GM19035 (cell line): ENCODE measurements at regions not wholly inside any gene's neighbourhood (a gene's known extent, or its start where the extent isn't known, plus 50 kb on each side); places are given as distances from the start of the nearest gene placed in this dataset.
"Not testable (repeated sequence)": the region's sequence is repeated elsewhere in the genome, so short reads cannot be mapped to it uniquely, and the experiment has no call there.

Source experiments
- ATAC-seq: cut with Tn5 transposase; IDR thresholded peaks from one replicate; pipeline ENCODE4 v1.9.1; 2021; ENCODE audit not compliant: unreplicated experiment

GRCh38 chr5:158007336-158007735 is 148.4 kb upstream of the CLINT1 start:
- ATAC-seq: no peak

GRCh38 chr5:157999696-158000095 is 140.8 kb upstream of the CLINT1 start:
- no peak for ATAC-seq

GRCh38 chr5:157997991-157998504 is 139.1 kb upstream of the CLINT1 start:
- no peak for ATAC-seq

- peak; percentile 73 for ATAC-seq
These were observed 136.1 kb upstream of the CLINT1 start for GRCh38 chr5:157994906-157995519.

- ATAC-seq: no peak
These were observed 135.2 kb upstream of the CLINT1 start for GRCh38 chr5:157993986-157994691.

DNA sequence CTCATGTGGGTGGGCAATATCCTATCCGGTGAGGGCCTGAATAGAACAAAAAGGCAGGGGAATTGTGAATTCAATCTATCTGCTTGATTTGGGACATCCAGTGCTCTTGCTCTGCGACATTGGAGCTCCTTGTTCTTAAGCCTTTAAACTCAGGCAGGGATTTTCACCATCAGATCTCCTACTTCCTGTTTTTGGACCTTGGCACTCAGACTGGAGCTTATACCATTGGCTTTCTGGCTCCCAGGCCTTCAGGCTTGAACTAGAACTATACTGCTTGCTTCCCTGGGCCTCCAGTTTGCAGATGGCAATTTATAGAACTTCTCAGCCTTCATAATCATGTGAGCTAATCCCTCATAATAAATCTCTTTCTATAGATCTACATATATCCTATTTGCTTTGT is 134.3 kb upstream of the CLINT1 start:
- no peak for ATAC-seq

GRCh38 chr5:157990583-157991181 is 131.7 kb upstream of the CLINT1 start:
- ATAC-seq: no peak

DNA sequence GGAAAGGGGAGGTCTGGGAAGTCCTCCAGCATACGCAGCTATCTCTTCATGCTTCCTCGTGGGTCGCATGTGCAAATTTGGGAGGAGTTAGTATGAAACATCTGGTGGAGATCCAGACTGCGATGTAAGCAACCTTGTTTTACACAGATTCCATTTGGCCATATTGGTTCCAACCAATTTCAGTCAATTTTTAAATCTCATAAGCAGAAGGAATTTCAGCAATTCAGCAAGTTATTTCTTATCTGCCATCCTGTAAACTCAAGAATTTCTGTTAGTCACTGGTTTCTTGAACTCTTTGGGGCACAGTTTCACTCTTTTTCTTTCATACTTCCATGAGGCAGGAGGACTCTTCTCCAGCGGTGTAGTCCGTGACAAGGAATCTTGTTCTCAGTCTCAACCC is 130.4 kb upstream of the CLINT1 start:
- no peak for ATAC-seq

DNA sequence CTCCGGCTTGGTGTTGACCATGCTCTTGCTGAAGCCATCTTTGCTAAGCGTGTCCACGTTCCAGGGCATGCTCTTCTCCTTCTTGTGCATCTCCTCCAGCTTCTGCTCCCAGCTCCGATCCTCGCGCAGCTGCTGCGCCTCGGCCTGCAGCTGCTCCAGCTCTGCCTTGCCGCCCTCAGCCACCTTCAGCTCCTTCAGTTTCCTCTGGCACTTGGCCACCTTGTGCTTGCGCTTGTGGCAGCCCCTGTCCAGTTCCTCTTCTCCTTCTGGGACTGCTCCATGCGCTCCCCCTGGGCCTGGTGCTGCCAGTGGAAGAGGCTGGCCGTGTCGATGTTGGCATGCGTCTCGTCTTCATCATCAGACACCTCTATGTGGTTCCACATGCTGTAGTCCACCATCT is 128.3 kb upstream of the CLINT1 start:
- ATAC-seq: no peak

DNA sequence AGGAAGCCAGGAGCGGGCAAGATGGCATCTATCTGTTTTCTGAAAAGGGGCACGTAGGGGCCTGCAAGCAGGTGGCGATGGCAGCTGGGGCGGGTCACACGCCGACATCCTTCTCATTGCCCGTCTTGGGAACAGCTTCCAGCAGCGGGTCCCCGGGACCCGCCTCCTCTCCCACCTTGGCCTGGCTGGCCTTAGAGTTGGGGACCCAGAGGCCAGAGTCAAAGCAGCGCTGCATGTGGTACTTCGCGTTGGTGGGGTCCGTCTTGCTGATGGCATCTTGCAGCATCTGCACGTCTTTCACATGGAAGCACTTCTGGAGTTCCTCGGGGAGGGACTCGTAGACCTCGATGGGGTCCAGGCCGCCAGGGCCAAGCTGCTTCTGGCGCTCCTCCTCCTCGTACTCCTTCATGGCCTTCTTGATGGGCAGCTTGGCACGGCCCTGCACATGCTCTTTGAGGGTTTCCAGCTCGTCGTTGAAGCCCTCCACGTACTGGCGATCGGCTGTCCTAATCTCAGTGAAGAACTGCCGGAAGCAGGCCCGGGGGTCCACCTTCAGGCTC is 127.6 kb upstream of the CLINT1 start:
- ATAC-seq: no peak

DNA sequence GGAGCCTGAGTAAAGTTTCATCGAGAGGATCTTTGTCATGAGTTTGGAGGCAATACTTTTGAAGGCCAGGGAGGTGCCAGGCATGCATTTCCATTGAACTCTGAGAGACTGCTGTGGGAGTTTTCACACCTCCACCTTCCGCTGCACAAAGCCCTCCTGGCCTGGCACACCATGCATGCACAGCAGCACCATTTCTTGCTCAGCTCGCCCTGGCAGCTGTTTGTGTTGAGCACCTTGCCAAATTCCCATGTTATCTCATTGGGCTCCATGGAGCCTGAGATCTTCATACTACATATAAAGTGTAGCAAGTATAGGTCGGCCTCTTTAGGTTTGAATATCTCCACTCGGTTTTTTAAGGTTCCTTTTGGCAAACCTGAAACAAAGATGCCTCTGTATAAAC is 125.7 kb upstream of the CLINT1 start:
- no peak for ATAC-seq

- no peak for ATAC-seq
These were observed 125.1 kb upstream of the CLINT1 start for GRCh38 chr5:157983906-157984551.

DNA sequence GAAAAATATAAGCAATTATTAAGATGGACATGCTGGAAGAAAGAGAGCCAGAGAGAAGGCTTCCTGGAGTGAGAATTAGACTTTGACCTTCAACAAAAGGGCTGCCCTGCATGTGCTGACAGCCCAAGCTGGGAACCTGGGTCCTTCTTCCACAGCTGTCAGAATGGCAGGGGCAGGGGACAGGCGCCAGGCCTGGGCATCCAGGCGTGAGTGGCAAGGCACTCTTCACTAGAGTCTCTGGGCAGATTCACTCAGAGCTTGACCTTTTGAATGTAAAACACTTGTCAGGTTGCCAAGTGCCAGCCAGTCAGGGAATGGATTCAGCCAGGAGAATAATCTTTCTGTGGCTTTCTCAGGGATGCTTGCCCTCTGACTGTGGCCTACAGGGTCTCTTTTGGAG is 119.1 kb upstream of the CLINT1 start:
- ATAC-seq: no peak

- ATAC-seq: no peak
These were observed 117.5 kb upstream of the CLINT1 start for GRCh38 chr5:157976429-157976828.

- no peak for ATAC-seq
These were observed 113.6 kb upstream of the CLINT1 start for GRCh38 chr5:157972579-157972978.

DNA sequence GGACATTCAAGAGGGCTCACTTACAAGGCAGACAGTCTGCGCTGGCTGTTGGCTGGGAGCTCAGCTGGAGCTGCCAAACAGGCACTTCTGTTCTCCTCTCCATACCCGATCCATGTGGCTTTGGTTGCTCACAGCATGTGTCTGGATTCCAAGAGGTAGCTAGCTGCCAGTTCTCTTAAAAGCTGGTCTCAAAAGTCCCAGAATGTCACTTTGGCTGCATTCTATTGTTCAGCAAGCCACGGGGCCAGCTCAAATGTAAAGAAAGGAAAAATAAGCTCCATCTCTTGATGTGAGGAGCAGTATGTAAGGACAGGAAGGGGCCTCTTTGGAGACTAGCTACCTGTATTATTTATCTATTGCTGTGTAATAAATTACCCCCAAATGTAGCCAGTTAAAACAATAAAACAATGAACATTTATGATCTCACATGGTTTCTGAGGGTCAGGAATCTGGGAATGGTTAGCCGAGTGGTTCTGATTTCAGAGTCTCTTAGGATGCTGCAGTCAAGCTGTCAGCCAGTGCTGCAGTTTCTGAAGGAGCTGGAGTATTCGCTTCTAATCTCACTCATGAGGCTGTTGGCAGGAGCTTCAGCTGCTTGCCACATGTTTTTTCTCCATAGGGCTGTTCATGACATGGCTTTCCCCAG is 112.7 kb upstream of the CLINT1 start:
- ATAC-seq: no peak

DNA sequence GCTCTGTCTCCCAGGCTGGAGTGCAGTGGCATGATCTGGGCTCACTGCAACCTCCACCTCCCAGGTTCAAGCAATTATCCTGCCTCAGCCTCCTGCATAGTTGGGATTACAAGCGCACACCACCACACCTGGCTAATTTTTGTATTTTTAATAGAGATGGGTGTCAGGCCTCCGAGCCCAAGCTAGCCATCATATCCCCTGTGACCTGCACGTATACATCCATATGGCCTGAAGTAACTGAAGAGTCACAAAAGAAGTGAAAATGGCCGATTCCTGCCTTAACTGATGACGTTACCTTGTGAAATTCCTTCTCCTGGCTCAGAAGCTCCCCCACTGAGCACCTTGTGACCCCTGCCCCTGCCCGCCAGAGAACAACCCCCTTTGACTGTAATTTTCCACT is 109.6 kb upstream of the CLINT1 start:
- not testable (repeated sequence) for ATAC-seq

GRCh38 chr5:157965989-157966388 is 107.0 kb upstream of the CLINT1 start:
- no peak for ATAC-seq

DNA sequence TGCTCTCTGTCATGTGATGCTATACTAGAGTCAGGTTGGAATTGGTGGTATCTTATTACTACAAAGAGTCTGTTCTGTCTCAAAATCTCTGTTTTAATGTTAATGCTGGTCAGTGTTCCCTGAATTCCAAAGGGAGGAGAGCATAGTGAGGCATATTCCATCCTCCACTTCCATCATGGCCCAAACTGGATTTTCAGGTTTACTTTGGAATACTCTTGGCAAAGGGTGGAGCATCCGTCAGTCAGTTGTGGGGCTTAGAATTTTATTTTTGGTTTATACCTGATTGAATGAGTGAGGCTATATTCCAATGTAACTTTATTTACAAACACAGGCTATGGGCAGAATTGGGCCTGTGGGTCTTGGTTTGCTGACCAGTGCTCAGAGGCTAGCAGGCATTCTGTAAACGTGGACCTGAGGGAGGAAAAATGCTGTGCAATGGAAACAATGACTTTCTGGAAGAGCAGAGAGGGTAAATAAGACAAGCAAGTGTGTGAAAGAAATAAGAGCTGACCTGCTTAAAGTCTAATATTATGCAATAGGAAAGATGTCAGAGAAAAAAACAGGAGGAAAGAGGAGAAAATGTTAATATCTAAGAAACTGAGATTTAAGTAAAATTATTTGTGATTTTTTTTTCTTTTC is 106.2 kb upstream of the CLINT1 start:
- no peak for ATAC-seq

GRCh38 chr5:157963761-157964160 is 104.8 kb upstream of the CLINT1 start:
- no peak for ATAC-seq
